ENCODE measurements at regions not wholly inside any gene's neighbourhood (a gene's known extent, or its start where the extent isn't known, plus 50 kb on each side); places are given as distances from the start of the nearest gene placed in this dataset.

DNA sequence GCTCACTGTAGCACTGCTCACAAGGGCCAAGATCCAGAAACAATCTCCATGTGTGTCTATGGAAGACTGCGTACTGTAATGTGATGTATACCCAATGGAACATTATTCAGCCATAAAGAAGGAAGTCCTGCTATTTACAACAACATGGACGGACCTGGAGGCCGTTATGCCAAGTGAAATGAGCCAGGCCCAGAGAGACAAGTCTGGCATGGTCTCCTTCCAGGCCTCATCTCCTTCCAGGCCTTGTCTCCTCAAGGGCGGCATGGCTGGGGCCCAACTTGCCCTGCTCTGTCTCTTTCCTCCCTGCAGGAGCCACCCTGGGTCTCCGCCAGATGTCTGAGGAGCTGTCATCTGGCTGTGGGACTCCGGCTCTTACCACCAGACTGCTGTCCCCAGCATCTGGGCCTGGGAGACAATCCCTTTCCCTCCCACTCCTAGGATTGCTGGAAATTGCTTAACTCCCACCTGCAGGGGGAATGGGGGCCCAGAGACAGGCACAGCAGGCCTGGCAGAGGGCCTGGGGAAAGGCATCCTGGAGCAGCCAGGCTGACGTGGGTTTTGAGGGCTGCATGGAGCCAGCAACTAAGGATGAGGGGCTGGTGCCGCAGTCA lies 1326.6 kb downstream of the TBC1D22A start:
- ATAC-seq (ENCODE audit: low read depth) (no peak), DNase-seq (no peak)
- Histone ChIP-seq H3K4me1 (ENCODE audit: control insufficient read depth, insufficient read depth, low read length) (no peaks in the 10 kb centered on the region), H4K5ac (ENCODE audit: low read depth, low read length) (no peak overlapping the region), H3K9me3 (ENCODE audit: control insufficient read depth, insufficient read depth, low read length) (peaks cover 40% of the 10 kb centered on the region), H3K9ac (ENCODE audit: low read depth, low read length) (no peak overlapping the region), H3K4ac (ENCODE audit: low read depth, low read length) (no peak overlapping the region), H3K4me2 (ENCODE audit: low read depth, low read length) (no peak overlapping the region), H3K23ac (ENCODE audit: low read depth, low read length) (no peak overlapping the region), H3K4me3 (ENCODE audit: insufficient read depth, low read depth, low read length) (no peak overlapping the region), H4K91ac (ENCODE audit: insufficient read depth, low read depth, low read length) (no peak overlapping the region), H2AK5ac (ENCODE audit: low read depth, low read length) (no peak overlapping the region), H2BK15ac (ENCODE audit: low read depth, low read length) (no peak overlapping the region), H2AK9ac (replicated peaks; ENCODE audit: low read depth, low read length, poor library complexity) (no peak overlapping the region), H3K79me1 (ENCODE audit: low read depth in 1 of 2, low read length in 2 of 2) (no peaks in the 10 kb centered on the region), H2AFZ (replicated peaks; ENCODE audit: low read length, poor library complexity) (no peak overlapping the region), H2BK20ac (ENCODE audit: low read depth, low read length) (no peak overlapping the region), H3K9me1 (ENCODE audit: insufficient read depth, low read length) (no peaks in the 10 kb centered on the region), H3K27me3 (ENCODE audit: control insufficient read depth, insufficient read depth, low read length) (no peaks in the 10 kb centered on the region), H2BK5ac (ENCODE audit: low read depth, low read length, poor library complexity, severe bottlenecking) (no peak overlapping the region), H3K27ac (ENCODE audit: insufficient read depth, low read length) (no peak overlapping the region), H3K18ac (ENCODE audit: low read depth, low read length) (no peak overlapping the region), H3K56ac (ENCODE audit: extremely low read depth, insufficient read depth, low read length) (no peak overlapping the region), H2BK120ac (ENCODE audit: low read depth, low read length) (no peak overlapping the region), H4K20me1 (ENCODE audit: insufficient read depth, low read length) (no peaks in the 10 kb centered on the region), H4K8ac (ENCODE audit: low read depth in 2 of 2, low read length in 2 of 2) (no peak overlapping the region), H3K36me3 (ENCODE audit: control insufficient read depth, insufficient read depth, low read length) (no peaks in the 10 kb centered on the region), H3K14ac (replicated peaks; ENCODE audit: low read depth, low read length) (no peak overlapping the region)
- ChIA-PET POLR2A (ENCODE audit: unreplicated experiment) (no interaction called here), CTCF (no interaction called here)
- dilution Hi-C loops (cut with HindIII; ENCODE audit: low sequenced_read_pairs, unreplicated experiment), result no loop called here
- TF ChIP-seq MAZ (IDR thresholded peaks at IDR 0.05; ENCODE audit: borderline replicate concordance, low read depth, low read length), result no peak
- TF ChIP-seq, protein P1, sequence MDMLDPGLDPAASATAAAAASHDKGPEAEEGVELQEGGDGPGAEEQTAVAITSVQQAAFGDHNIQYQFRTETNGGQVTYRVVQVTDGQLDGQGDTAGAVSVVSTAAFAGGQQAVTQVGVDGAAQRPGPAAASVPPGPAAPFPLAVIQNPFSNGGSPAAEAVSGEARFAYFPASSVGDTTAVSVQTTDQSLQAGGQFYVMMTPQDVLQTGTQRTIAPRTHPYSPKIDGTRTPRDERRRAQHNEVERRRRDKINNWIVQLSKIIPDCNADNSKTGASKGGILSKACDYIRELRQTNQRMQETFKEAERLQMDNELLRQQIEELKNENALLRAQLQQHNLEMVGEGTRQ (IDR thresholded peaks at IDR 0.05; ENCODE audit: low read depth, low read length), result no peak
- no peak for TF ChIP-seq MAFK (IDR thresholded peaks at IDR 0.05; ENCODE audit: low read depth, low read length)
- TF ChIP-seq RFX5 (IDR thresholded peaks at IDR 0.05; ENCODE audit: low read depth, low read length), result no peak
- TF ChIP-seq RAD21 (IDR thresholded peaks at IDR 0.05; ENCODE audit: low read length), result no peak
- TF ChIP-seq CEBPB (IDR thresholded peaks at IDR 0.05; ENCODE audit: low read depth, low read length), result no peak
- no peak for TF ChIP-seq NFE2L2 (IDR thresholded peaks at IDR 0.05; ENCODE audit: low read depth, low read length)
- TF ChIP-seq CTCF (conservative IDR thresholded peaks at IDR 0.05; ENCODE audit: low read depth, low read length), result no peak
- no peak for TF ChIP-seq RCOR1 (IDR thresholded peaks at IDR 0.05; ENCODE audit: insufficient replicate concordance, low read length)
- TF ChIP-seq, protein P2, sequence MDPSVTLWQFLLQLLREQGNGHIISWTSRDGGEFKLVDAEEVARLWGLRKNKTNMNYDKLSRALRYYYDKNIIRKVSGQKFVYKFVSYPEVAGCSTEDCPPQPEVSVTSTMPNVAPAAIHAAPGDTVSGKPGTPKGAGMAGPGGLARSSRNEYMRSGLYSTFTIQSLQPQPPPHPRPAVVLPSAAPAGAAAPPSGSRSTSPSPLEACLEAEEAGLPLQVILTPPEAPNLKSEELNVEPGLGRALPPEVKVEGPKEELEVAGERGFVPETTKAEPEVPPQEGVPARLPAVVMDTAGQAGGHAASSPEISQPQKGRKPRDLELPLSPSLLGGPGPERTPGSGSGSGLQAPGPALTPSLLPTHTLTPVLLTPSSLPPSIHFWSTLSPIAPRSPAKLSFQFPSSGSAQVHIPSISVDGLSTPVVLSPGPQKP (IDR thresholded peaks at IDR 0.05; ENCODE audit: borderline replicate concordance, low read depth, low read length), result no peak
- TF ChIP-seq BHLHE40 (IDR thresholded peaks at IDR 0.05; ENCODE audit: low read depth, low read length), result no peak
- no peak for TF ChIP-seq SMC3 (IDR thresholded peaks at IDR 0.05; ENCODE audit: low read depth, low read length)
- 0% methylated on average over 1 of the region's 8 CpGs; no CpG with 5 or more reads in 1 of the 2 experiments for WGBS, 2 experiments (ENCODE audit: extremely low coverage in 2 of 2, insufficient read length in 1 of 2)
- in situ Hi-C loops (cut with MboI; ENCODE audit: low sequenced_read_pairs), result no loop called here
- intact Hi-C loops (cut with micrococcal nuclease), result no loop called here
- BruUV-seq (replicated peaks), result no TSS peak

Measured in IMR-90 (cell line).